ENCODE measurements at regions not wholly inside any gene's neighbourhood (a gene's known extent, or its start where the extent isn't known, plus 50 kb on each side); places are given as distances from the start of the nearest gene placed in this dataset.

DNA sequence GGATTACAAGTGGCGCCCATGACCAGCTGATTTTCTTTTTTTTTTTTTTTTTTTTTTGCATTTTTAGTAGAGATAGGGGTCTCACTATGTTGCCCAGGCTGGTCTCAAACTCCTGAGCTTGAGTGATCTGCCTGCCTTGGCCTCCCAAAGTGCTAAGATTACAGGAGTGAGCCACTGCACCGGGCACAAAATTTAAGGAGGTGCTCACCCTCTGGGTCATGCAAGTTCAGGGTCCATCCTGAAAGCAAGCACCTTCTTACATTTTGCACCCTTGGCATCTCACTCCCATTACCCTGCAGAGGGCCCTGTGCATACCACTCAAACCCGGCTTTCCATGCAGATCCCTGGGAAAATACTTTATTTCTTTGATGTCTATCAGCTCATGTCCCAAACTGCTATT lies 95.6 kb upstream of the ADRA1B start:
- no peak overlapping the region for H3K9ac ChIP-seq (ENCODE audit: low read depth, low read length)
- H3K36me3 ChIP-seq (ENCODE audit: control insufficient read depth, insufficient read depth, low read length): no peaks in the 10 kb centered on the region
- H3K27me3 ChIP-seq (ENCODE audit: control insufficient read depth, insufficient read depth, low read length): no peaks in the 10 kb centered on the region
- H3K4me3 ChIP-seq (ENCODE audit: low read depth, low read length): no peak overlapping the region
- H3K4me1 ChIP-seq (ENCODE audit: control insufficient read depth, insufficient read depth, low read length): no peaks in the 10 kb centered on the region
- H3K9me3 ChIP-seq (ENCODE audit: control insufficient read depth, insufficient read depth, low read length): no peaks in the 10 kb centered on the region

- no peaks in the 10 kb centered on the region for H3K36me3 ChIP-seq (ENCODE audit: control insufficient read depth, insufficient read depth, low read length)
- no peak overlapping the region for H3K4me3 ChIP-seq (ENCODE audit: low read depth, low read length)
- no peaks in the 10 kb centered on the region for H3K9me3 ChIP-seq (ENCODE audit: control insufficient read depth, insufficient read depth, low read length)
- H3K4me1 ChIP-seq (ENCODE audit: control insufficient read depth, insufficient read depth, low read length): no peaks in the 10 kb centered on the region
- H3K27me3 ChIP-seq (ENCODE audit: control insufficient read depth, insufficient read depth, low read length): no peaks in the 10 kb centered on the region
- no peak overlapping the region for H3K9ac ChIP-seq (ENCODE audit: low read depth, low read length)
Measured at GRCh38 chr5:159821461-159821940, 94.8 kb upstream of the ADRA1B start.

DNA sequence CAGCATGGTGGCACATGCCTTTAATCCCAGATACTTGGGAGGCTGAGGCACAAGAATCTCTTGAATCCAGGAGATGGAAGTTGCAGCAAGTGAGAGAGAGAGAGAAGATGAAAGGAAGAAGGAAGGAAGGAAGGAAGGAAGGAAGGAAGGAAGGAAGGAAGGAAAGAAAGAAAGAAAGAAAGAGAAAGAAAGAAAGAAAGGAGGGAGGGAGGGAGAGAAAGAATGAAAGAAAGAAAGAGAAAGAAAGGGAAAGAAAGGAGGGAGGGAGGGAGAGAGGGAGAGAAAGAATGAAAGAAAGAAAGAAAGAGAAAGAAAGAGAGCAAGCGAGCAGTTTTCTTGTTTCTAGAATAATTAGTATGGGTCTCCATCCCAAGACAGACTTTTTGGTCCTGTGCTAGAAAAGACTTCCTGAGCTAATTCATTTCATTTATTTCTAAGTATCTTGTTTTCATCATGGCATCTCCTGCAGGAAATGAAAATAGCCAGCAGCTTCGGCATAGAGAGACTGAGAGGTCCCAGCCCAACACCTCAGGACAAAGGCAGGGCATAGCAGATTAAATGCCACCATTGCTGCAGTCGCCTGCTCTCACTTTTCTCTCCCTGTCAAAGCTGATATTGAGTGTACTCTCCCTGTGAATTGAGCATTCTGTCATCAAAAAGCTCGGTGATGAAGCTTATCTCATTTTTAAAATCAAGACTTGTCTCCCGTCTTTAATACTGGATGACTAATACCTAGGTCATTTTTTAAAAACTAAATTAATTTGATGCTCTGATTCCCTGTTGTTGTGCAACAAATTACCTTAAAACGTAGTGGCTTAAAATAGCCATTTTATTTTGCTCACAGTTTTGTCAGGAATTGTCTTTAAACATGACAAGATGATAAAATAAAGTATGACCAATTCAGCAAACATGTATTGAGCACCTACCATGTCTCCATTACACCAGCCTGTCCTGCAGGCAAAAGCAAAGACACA lies 91.8 kb upstream of the ADRA1B start:
- Histone ChIP-seq H3K27me3 (ENCODE audit: control insufficient read depth, insufficient read depth, low read length) (no peaks in the 10 kb centered on the region), H3K36me3 (ENCODE audit: control insufficient read depth, insufficient read depth, low read length) (no peaks in the 10 kb centered on the region), H3K9ac (ENCODE audit: low read depth, low read length) (no peak overlapping the region), H3K4me1 (ENCODE audit: control insufficient read depth, insufficient read depth, low read length) (no peaks in the 10 kb centered on the region), H3K4me3 (ENCODE audit: low read depth, low read length) (no peak overlapping the region), H3K9me3 (ENCODE audit: control insufficient read depth, insufficient read depth, low read length) (no peaks in the 10 kb centered on the region)

DNA sequence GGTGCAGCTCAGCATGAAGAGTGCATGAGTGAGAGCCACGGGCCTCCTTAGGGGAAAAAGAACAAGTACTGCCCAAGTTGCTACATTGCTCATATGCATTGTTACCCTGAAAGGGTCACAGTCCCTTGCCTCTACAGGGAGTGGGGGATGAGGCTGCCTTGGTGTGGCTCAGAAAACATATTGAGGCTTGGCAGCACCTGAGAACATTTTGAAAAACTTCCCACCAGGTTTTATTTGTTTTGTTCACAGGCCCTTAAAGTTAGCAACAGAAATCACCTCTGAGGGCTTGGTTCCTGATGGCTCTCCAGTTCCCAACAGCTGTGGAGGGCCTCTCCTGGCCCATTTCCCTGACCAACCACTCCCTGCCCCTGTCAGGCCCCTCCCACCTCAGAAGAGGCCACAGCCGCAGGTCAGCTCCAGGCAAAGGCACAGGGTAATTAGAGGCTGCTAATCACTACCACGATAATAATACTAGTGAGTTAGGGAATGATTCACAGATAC lies 90.7 kb upstream of the ADRA1B start:
- no peak overlapping the region for H3K4me3 ChIP-seq (ENCODE audit: low read depth, low read length)
- H3K9me3 ChIP-seq (ENCODE audit: control insufficient read depth, insufficient read depth, low read length): no peaks in the 10 kb centered on the region
- H3K36me3 ChIP-seq (ENCODE audit: control insufficient read depth, insufficient read depth, low read length): no peaks in the 10 kb centered on the region
- H3K27me3 ChIP-seq (ENCODE audit: control insufficient read depth, insufficient read depth, low read length): no peaks in the 10 kb centered on the region
- no peaks in the 10 kb centered on the region for H3K4me1 ChIP-seq (ENCODE audit: control insufficient read depth, insufficient read depth, low read length)
- H3K9ac ChIP-seq (ENCODE audit: low read depth, low read length): no peak overlapping the region

GRCh38 chr5:159826351-159827214 lies 89.7 kb upstream of the ADRA1B start:
- no peaks in the 10 kb centered on the region for H3K4me1 ChIP-seq (ENCODE audit: control insufficient read depth, insufficient read depth, low read length)
- no peak overlapping the region for H3K4me3 ChIP-seq (ENCODE audit: low read depth, low read length)
- H3K9ac ChIP-seq (ENCODE audit: low read depth, low read length): no peak overlapping the region
- no peaks in the 10 kb centered on the region for H3K36me3 ChIP-seq (ENCODE audit: control insufficient read depth, insufficient read depth, low read length)
- no peaks in the 10 kb centered on the region for H3K27me3 ChIP-seq (ENCODE audit: control insufficient read depth, insufficient read depth, low read length)
- no peaks in the 10 kb centered on the region for H3K9me3 ChIP-seq (ENCODE audit: control insufficient read depth, insufficient read depth, low read length)

GRCh38 chr5:159827861-159828260 lies 88.4 kb upstream of the ADRA1B start:
- Histone ChIP-seq H3K9me3 (ENCODE audit: control insufficient read depth, insufficient read depth, low read length) (no peaks in the 10 kb centered on the region), H3K9ac (ENCODE audit: low read depth, low read length) (no peak overlapping the region), H3K36me3 (ENCODE audit: control insufficient read depth, insufficient read depth, low read length) (no peaks in the 10 kb centered on the region), H3K4me3 (ENCODE audit: low read depth, low read length) (no peak overlapping the region), H3K27me3 (ENCODE audit: control insufficient read depth, insufficient read depth, low read length) (no peaks in the 10 kb centered on the region), H3K4me1 (ENCODE audit: control insufficient read depth, insufficient read depth, low read length) (no peaks in the 10 kb centered on the region)

DNA sequence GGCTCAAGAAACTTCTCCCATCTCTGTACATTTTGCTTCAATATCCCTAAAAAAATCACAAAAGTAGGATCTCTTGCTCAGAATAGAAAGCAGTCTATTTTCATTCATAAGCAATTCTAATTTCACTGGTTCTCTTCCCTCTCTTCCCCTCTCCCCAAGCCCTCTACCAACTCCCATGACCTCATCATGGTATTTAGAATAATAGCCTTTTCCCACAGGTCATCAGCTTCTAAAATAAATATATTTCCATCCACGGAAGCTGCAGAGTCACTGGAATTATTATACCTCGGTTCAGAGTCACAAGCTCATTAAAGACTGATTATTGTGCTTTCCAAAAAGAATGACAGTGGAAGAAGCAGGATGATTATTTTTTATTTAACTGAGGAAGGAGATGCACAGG lies 84.2 kb upstream of the ADRA1B start:
- Histone ChIP-seq H3K9ac (ENCODE audit: low read depth, low read length) (no peak overlapping the region), H3K4me1 (ENCODE audit: control insufficient read depth, insufficient read depth, low read length) (no peaks in the 10 kb centered on the region), H3K4me3 (ENCODE audit: low read depth, low read length) (no peak overlapping the region), H3K36me3 (ENCODE audit: control insufficient read depth, insufficient read depth, low read length) (no peaks in the 10 kb centered on the region), H3K9me3 (ENCODE audit: control insufficient read depth, insufficient read depth, low read length) (no peaks in the 10 kb centered on the region), H3K27me3 (ENCODE audit: control insufficient read depth, insufficient read depth, low read length) (no peaks in the 10 kb centered on the region)

DNA sequence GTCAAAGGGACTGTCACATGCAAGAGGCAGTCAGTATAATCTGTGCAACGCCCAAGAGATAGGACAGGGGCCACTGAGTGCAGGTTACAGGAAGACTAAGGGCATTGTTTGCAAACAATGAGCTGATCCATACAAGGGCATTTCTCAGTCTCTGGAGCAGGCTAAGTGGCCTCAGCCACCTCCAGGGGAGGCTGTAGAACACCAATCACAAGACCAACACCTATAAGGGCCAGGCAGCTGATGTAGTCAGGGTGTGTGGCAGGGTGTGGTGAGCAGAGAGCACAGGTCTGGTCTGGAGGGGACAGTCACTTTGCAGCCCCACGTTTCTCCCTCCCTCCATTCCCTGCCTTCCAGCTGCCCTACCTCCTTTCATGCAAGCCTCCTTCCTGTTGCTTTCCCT lies 83.2 kb upstream of the ADRA1B start:
- H3K4me1 ChIP-seq (ENCODE audit: control insufficient read depth, insufficient read depth, low read length): no peaks in the 10 kb centered on the region
- no peaks in the 10 kb centered on the region for H3K27me3 ChIP-seq (ENCODE audit: control insufficient read depth, insufficient read depth, low read length)
- no peaks in the 10 kb centered on the region for H3K9me3 ChIP-seq (ENCODE audit: control insufficient read depth, insufficient read depth, low read length)
- no peak overlapping the region for H3K4me3 ChIP-seq (ENCODE audit: low read depth, low read length)
- no peak overlapping the region for H3K9ac ChIP-seq (ENCODE audit: low read depth, low read length)
- no peaks in the 10 kb centered on the region for H3K36me3 ChIP-seq (ENCODE audit: control insufficient read depth, insufficient read depth, low read length)

GRCh38 chr5:159833846-159834245 lies 82.4 kb upstream of the ADRA1B start:
- H3K9ac ChIP-seq (ENCODE audit: low read depth, low read length): no peak overlapping the region
- H3K4me1 ChIP-seq (ENCODE audit: control insufficient read depth, insufficient read depth, low read length): no peaks in the 10 kb centered on the region
- no peak overlapping the region for H3K4me3 ChIP-seq (ENCODE audit: low read depth, low read length)
- H3K27me3 ChIP-seq (ENCODE audit: control insufficient read depth, insufficient read depth, low read length): no peaks in the 10 kb centered on the region
- no peaks in the 10 kb centered on the region for H3K36me3 ChIP-seq (ENCODE audit: control insufficient read depth, insufficient read depth, low read length)
- no peaks in the 10 kb centered on the region for H3K9me3 ChIP-seq (ENCODE audit: control insufficient read depth, insufficient read depth, low read length)

DNA sequence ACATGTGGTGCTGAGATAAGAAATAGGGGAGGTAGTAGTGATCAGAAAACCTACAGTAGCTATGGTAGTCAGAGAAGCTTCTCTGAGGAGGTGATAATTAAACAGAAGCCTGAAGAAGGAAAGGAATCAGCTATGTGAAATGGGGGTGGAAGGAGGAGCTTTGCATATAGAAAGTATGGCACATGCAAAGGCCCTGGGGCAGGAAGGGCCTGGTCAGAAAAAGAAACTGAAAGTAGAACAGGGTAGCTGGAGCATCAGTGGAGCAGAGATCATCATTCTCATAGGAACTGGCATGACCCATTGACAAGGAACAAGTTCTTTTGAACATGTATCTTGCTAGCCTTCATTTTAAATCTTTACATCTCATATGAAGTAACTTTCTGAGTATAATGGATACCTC lies 80.7 kb upstream of the ADRA1B start:
- no peaks in the 10 kb centered on the region for H3K9me3 ChIP-seq (ENCODE audit: control insufficient read depth, insufficient read depth, low read length)
- no peak overlapping the region for H3K4me3 ChIP-seq (ENCODE audit: low read depth, low read length)
- H3K27me3 ChIP-seq (ENCODE audit: control insufficient read depth, insufficient read depth, low read length): no peaks in the 10 kb centered on the region
- H3K36me3 ChIP-seq (ENCODE audit: control insufficient read depth, insufficient read depth, low read length): no peaks in the 10 kb centered on the region
- H3K9ac ChIP-seq (ENCODE audit: low read depth, low read length): no peak overlapping the region
- no peaks in the 10 kb centered on the region for H3K4me1 ChIP-seq (ENCODE audit: control insufficient read depth, insufficient read depth, low read length)

DNA sequence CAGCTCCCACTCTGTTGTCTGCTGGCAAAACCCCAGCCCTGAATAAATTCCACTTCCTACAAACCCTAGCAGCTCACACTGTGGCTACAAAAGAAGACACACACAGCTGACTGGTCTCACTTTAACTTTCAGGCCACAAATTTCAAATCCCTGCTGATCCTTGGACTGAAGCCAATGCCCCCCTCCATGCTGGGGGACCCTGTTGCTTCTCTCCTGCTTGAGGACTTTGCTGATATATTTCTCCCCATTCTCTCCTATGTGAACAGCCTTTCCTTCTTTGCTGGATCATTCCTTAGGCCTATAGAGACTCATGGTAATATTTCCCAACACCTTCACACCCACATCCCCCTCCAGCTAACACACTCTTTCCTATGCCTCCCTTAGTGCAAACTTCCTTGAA lies 79.6 kb upstream of the ADRA1B start:
- H3K4me3 ChIP-seq (ENCODE audit: low read depth, low read length): no peak overlapping the region
- H3K36me3 ChIP-seq (ENCODE audit: control insufficient read depth, insufficient read depth, low read length): no peaks in the 10 kb centered on the region
- no peaks in the 10 kb centered on the region for H3K27me3 ChIP-seq (ENCODE audit: control insufficient read depth, insufficient read depth, low read length)
- H3K9ac ChIP-seq (ENCODE audit: low read depth, low read length): no peak overlapping the region
- no peaks in the 10 kb centered on the region for H3K4me1 ChIP-seq (ENCODE audit: control insufficient read depth, insufficient read depth, low read length)
- H3K9me3 ChIP-seq (ENCODE audit: control insufficient read depth, insufficient read depth, low read length): no peaks in the 10 kb centered on the region

Measured in iPS-15b (cell line).